Activated CD8-positive, alpha-beta T cell treated with anti-CD3 and anti-CD28 coated beads for 36 hours (primary cell): ENCODE measurements at regions not wholly inside any gene's neighbourhood (a gene's known extent, or its start where the extent isn't known, plus 50 kb on each side); places are given as distances from the start of the nearest gene placed in this dataset.

Experiments
- ATAC-seq: fragments of 200-7000 bp; cut with Tn5 transposase; one replicate; pipeline ENCODE4 v1.10.0; 2021; ENCODE audit warnings: mild to moderate bottlenecking, moderate library complexity
- CTCF ChIA-PET: fragments of 350-600 bp; sonication (Branson Sonifier 250); formaldehyde crosslinking; loops from one replicate; lab custom pipeline; 2021; ENCODE audit warnings: antibody characterized with exemption; lab: Charles Lee
- POLR2A ChIA-PET: fragments of 350-600 bp; sonication (Branson Sonifier 250); formaldehyde crosslinking; loops from one replicate; lab custom pipeline; 2021; ENCODE audit warnings: antibody characterized with exemption; lab: Charles Lee
- DNase-seq: peaks from one replicate; pipeline ENCODE4 v3.0.0-alpha.2; 2020
- H3K27ac Mint-ChIP-seq: one replicate; pipeline ENCODE4 v1.8.0; 2021; ENCODE audit warnings: mild to moderate bottlenecking, mixed read lengths
- H3K27me3 Mint-ChIP-seq: one replicate; pipeline ENCODE4 v1.8.0; 2021; ENCODE audit warnings: mixed read lengths
- H3K36me3 Mint-ChIP-seq: one replicate; pipeline ENCODE4 v1.8.0; 2021; ENCODE audit warnings: low read depth, mixed read lengths
- H3K4me1 Mint-ChIP-seq: one replicate; pipeline ENCODE4 v1.8.0; 2021; ENCODE audit warnings: low read depth, mixed read lengths
- H3K4me3 Mint-ChIP-seq: one replicate; pipeline ENCODE4 v1.8.0; 2021; ENCODE audit warnings: mild to moderate bottlenecking, moderate library complexity, mixed read lengths
- H3K9me3 Mint-ChIP-seq: one replicate; pipeline ENCODE4 v1.8.0; 2021; ENCODE audit warnings: mixed read lengths
- intact Hi-C: fragments of 100-400 bp; cut with micrococcal nuclease; formaldehyde crosslinking; loops from one replicate; pipeline ENCODE4 v1.10.0; 2022
- TF ChIP-seq, protein P1 (sequence below): fragments of 200-600 bp; IDR thresholded peaks from one replicate; pipeline ENCODE4 v1.8.0; 2022; ENCODE audit warnings: antibody characterized with exemption, mild to moderate bottlenecking

DNA sequence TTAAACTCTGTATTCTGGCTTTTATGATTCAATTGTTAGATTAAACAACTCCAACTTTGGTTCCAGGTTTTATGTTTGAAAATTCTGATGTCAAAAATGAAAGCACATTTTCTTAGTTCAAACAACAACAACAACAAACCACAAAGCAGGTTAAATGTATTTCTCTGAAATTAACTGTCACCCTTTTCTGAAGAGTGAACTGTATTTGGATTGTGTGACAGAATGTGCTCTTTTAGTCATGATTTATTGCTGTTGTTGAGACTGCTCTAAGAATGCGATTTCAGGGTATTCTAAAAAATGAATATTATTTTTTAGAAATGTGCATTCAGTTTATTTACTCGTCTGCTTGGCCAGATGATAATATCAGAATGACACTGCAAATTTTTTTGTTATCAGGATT lies 144.1 kb downstream of the GNAI1 start:
- CTCF ChIA-PET = no interaction called here
- Mint-ChIP-seq H3K36me3 (no peaks in the 10 kb centered on the region), H3K27me3 (no peaks in the 10 kb centered on the region), H3K9me3 (no peaks in the 10 kb centered on the region), H3K27ac (no peak overlapping the region), H3K4me1 (no peaks in the 10 kb centered on the region), H3K4me3 (no peak overlapping the region)
- TF ChIP-seq, protein P1, sequence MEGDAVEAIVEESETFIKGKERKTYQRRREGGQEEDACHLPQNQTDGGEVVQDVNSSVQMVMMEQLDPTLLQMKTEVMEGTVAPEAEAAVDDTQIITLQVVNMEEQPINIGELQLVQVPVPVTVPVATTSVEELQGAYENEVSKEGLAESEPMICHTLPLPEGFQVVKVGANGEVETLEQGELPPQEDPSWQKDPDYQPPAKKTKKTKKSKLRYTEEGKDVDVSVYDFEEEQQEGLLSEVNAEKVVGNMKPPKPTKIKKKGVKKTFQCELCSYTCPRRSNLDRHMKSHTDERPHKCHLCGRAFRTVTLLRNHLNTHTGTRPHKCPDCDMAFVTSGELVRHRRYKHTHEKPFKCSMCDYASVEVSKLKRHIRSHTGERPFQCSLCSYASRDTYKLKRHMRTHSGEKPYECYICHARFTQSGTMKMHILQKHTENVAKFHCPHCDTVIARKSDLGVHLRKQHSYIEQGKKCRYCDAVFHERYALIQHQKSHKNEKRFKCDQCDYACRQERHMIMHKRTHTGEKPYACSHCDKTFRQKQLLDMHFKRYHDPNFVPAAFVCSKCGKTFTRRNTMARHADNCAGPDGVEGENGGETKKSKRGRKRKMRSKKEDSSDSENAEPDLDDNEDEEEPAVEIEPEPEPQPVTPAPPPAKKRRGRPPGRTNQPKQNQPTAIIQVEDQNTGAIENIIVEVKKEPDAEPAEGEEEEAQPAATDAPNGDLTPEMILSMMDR = no peak
- ATAC-seq (no peak), DNase-seq (no peak)
- POLR2A ChIA-PET = no interaction called here
- intact Hi-C loops = no loop called here

DNA sequence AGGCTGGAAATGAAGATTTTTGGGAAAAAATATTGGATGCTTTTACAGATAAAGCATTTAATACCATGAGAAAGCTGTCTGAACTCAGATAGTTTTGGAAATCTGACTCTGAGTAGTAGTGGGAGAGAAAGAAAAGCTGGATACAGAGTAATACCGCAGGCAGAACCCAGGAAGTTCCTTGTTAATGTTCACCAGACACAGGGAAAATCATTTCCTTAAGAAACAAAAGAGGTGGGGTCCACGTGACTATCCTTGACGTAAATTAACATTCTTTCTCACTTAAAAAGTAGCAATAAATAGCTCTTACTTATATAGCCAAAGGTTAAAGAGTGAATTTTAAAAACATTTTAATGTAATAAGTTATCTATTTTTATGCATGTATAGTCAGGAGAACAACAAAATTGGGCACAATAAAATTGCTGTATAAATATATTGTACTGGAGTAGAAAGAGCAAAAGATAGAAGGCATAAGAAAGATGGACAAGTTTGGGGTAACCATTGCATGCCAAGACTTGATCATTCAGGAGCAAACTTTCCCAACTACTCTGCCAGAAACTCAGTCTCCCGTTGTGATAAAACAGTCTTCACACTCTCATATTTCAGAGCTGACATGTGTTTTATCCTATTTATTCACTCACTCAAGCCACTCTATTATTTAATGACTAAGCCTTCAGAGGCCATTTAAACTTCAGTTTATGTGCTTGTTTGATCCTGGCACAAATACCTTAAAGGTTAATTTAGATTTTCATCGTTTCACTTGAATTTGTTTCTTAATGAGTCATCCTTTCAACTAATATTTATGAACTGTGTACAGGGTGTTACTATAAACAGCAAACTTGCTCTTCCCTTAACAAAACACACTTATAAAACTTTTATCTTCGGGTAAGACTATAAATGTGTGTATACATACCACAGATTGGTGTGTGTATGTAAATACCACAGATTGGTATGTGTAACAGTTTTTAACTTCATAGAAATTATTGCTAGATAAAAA lies 143.1 kb downstream of the GNAI1 start:
- Mint-ChIP-seq H3K4me1 (no peaks in the 10 kb centered on the region), H3K27ac (no peak overlapping the region), H3K9me3 (no peaks in the 10 kb centered on the region), H3K27me3 (no peaks in the 10 kb centered on the region), H3K36me3 (no peaks in the 10 kb centered on the region), H3K4me3 (no peak overlapping the region)
- ChIA-PET POLR2A (no interaction called here), CTCF (no interaction called here)
- DNase-seq (no peak), ATAC-seq (no peak)
- intact Hi-C loops = no loop called here
- TF ChIP-seq, protein P1 = no peak
